UCSD-AML1 (cell line): ENCODE measurements at regions not wholly inside any gene's neighbourhood (a gene's known extent, or its start where the extent isn't known, plus 50 kb on each side); places are given as distances from the start of the nearest gene placed in this dataset.

ENCODE experiments used
- DNase-seq: peaks from one replicate; lab custom pipeline; 2025; ENCODE audit not compliant: unreplicated experiment; lab: John Stamatoyannopoulos, UW

GRCh38 chr5:74074111-74074510 lies 448.1 kb downstream of the ARHGEF28 start:
- DNase-seq, result no peak

GRCh38 chr5:74073257-74073656 lies 447.3 kb downstream of the ARHGEF28 start:
- no peak for DNase-seq

- no peak for DNase-seq
Observed at GRCh38 chr5:74072646-74073045, 446.6 kb downstream of the ARHGEF28 start.

- no peak for DNase-seq
Observed at GRCh38 chr5:74070766-74071165, 444.8 kb downstream of the ARHGEF28 start.

- no peak for DNase-seq
Observed at GRCh38 chr5:74069741-74070140, 443.7 kb downstream of the ARHGEF28 start.

- no peak for DNase-seq
Observed at GRCh38 chr5:74067748-74068541, 441.9 kb downstream of the ARHGEF28 start.

- DNase-seq, result no peak
Observed at GRCh38 chr5:74064911-74065310, 438.9 kb downstream of the ARHGEF28 start.

- DNase-seq, result no peak
Observed at GRCh38 chr5:74064225-74064624, 438.2 kb downstream of the ARHGEF28 start.

- DNase-seq, result peak; percentile 40
Observed at GRCh38 chr5:74063821-74064220, 437.8 kb downstream of the ARHGEF28 start.

GRCh38 chr5:74063346-74063745 lies 437.4 kb downstream of the ARHGEF28 start:
- no peak for DNase-seq

GRCh38 chr5:74061292-74061691 lies 435.3 kb downstream of the ARHGEF28 start:
- no peak for DNase-seq

GRCh38 chr5:74059706-74060105 lies 433.7 kb downstream of the ARHGEF28 start:
- no peak for DNase-seq

GRCh38 chr5:74056789-74057164 lies 430.8 kb downstream of the ARHGEF28 start:
- peak; percentile 15 for DNase-seq

- no peak for DNase-seq
Observed at GRCh38 chr5:74056107-74056788, 430.3 kb downstream of the ARHGEF28 start.

- no peak for DNase-seq
Observed at GRCh38 chr5:74055486-74056106, 429.6 kb downstream of the ARHGEF28 start.

GRCh38 chr5:74054641-74055421 lies 428.8 kb downstream of the ARHGEF28 start:
- DNase-seq, result no peak

GRCh38 chr5:74054139-74054538 lies 428.1 kb downstream of the ARHGEF28 start:
- no peak for DNase-seq

- no peak for DNase-seq
Observed at GRCh38 chr5:74052441-74053221, 426.6 kb downstream of the ARHGEF28 start.

- DNase-seq, result no peak
Observed at GRCh38 chr5:74051076-74051475, 425.1 kb downstream of the ARHGEF28 start.

- no peak for DNase-seq
Observed at GRCh38 chr5:74044936-74045335, 418.9 kb downstream of the ARHGEF28 start.

- no peak for DNase-seq
Observed at GRCh38 chr5:74042959-74043358, 417.0 kb downstream of the ARHGEF28 start.
